D341Med (cell line): ENCODE measurements at regions not wholly inside any gene's neighbourhood (a gene's known extent, or its start where the extent isn't known, plus 50 kb on each side); places are given as distances from the start of the nearest gene placed in this dataset.

Experiments used
- DNase-seq: peaks from one replicate; pipeline ENCODE4 v3.0.0; 2012; ENCODE audit warnings: low spot score

DNA sequence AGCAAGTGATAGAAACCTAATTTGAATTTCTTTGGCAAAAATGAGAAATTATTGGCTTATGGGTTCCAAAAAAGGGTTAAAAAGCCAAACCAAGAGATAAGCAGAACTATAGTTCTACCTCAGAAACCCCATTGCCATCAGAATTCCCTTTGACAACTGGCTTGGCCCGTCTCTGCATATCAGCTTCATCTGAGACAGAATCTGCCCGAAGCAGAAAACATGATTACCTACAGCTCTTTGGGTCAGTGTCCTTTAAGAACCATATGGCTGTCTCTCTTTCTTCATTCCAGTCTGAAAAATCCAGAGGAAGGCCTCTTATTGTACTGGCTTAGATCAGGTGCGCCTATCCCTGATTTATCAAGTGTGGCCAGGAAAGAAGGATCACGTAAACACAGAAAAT is 49.8 kb upstream of the AGPS start:
- no peak for DNase-seq
